GM18520 (cell line): ENCODE measurements at regions not wholly inside any gene's neighbourhood (a gene's known extent, or its start where the extent isn't known, plus 50 kb on each side); places are given as distances from the start of the nearest gene placed in this dataset.
"Not testable (repeated sequence)": the region's sequence is repeated elsewhere in the genome, so short reads cannot be mapped to it uniquely, and the experiment has no call there.

Experiments
- ATAC-seq: cut with Tn5 transposase; IDR thresholded peaks from one replicate; pipeline ENCODE4 v1.9.1; 2021; ENCODE audit not compliant: unreplicated experiment

DNA sequence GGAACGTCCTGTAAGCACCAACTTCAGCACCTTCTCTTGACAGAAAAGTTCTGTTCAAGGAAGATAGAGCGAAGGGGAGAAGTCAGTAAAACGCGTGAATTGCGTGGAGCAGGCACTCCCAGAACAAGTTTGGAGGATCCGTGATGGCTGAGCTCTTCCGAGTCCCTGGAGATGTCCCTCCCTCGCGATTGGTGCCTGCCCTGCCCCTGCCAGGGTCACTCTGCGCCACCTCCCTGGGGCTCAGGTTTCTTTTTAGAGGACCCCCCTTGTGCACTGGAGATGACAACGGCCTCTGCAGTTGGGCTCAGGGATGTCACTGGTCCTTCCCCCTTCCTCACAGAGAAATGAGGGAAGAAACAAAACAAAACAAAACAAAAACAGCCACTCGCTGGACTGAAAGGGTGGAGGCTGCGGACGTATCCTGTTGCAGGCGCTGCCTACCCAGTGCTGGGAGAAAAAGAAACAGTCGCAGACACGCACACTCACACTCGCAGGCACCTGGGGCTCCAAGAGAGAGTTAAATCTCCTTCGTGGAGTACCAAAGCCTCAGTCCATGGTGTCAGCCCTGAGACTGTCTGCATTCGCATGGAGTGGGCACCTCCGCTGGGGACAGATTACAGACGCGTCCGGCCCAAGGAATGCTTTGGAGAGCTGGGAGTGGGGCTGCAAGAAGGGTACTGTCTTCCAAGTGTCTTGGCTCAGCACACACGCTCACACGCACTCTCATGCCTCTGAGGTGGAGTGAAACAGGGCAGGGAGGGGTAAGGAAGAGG is 512.7 kb downstream of the SLCO4C1 start:
- no peak for ATAC-seq

DNA sequence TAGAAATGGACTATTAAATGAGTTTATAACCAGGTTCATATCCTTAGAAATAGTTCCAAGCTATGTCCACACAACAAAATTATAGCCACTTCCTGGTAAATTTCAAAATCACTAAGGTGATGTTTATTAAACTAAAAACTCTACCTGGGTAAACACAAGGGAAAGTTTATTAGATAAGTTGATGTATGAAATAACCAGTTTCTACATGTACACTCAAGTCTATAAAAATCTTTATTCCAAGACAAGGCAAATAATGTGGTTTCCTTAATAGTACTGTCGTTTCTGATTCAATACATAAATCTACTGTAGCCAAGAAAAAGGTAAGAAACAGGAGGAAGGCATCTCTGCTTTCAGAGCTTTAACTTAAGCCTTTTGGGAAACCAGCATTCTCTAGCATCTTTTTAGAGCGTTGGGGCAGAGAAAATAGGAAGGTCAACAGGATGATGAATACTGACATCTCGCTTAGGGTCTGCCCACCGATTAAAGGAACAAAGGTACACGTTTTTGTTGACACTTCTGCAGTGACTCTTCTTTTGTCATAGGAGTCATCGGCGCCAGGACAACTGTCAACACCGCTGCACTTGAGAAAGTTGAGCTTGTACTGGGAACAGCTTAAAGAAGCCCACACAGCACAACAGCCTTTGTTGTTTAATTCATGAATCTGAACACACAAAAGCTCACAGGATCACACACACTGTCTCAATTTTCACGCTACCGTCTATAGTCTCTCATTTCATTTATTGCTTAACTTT is 513.6 kb downstream of the SLCO4C1 start:
- no peak for ATAC-seq

DNA sequence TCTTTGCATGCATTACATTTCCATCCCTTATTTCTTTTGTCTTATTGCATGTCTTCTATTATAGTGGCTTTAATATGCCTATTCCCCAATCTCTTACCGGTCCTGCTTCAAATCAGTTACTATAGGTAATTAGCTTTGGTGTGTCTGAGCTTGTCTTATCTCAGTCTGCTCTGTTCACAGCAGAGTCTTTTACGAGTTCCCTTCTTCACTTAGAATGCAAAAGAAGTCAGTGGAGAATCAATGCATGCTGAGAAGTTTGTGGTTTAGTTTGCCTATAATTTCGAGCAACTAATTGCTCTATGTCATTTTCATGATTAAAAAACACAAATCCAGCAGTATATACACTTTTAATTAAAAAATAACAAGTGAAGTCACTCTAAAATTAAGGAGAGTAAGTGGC is 545.0 kb downstream of the SLCO4C1 start:
- ATAC-seq = no peak

DNA sequence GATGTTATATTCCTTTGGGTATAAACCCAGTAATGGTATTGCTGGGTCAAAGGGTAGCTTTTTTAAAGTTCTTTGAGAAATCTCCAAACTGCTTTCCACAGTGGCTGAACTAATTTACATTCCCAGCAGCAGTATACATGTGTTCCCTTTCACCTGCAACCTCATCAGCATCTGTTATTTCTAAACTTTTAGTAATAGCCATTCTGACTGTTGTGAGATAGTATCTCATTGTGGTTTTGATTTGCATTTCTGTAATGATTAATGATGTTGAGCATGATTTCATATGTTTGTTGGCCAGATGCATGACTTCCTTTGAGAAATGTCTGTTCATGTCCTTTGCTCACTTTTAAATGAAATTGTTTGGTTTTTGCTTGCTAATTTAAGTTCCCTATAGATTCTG is 553.1 kb downstream of the SLCO4C1 start:
- ATAC-seq = peak; percentile 45

GRCh38 chr5:101728933-101729332 is 567.2 kb downstream of the SLCO4C1 start:
- no peak for ATAC-seq

DNA sequence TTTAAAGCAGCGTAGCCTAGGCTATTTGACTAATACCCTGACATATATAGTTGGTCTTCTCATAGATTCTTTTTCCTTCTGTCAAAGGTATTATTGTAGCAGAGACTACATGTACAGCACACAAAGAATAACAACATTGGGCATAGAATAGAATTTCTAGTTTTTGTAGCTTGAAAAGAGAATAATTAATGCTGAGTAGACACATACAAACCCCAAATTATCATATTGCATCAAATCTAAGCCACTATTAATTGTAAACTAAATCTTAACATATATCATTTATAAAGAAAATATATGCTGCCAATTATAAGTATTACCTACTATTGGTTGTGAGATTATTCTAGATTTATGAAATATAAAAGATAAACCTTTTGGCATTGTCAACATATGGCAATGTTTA is 574.5 kb downstream of the SLCO4C1 start:
- ATAC-seq = no peak

- no peak for ATAC-seq
These were observed 576.1 kb downstream of the SLCO4C1 start for GRCh38 chr5:101720033-101720432.

- ATAC-seq = no peak
These were observed 578.4 kb downstream of the SLCO4C1 start for GRCh38 chr5:101717721-101718120.

DNA sequence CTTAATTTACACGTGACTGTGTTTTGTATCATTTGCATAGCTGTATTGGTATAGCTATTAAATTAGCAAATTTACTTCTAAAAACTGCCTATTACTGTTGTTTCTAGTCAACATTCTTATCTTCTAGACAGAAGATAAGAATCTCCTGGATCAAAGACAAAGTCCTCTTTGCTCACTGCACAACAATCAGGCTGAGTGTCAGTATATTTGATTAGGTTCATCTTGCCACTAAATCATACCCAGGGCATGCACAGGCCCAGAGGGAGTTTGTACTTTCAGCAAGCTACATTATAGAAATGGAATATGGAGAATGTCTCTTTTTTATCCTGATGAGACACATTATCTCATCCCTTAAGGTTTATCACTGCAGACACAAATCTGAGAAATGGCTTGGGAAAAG is 579.1 kb downstream of the SLCO4C1 start:
- no peak for ATAC-seq

- not testable (repeated sequence) for ATAC-seq
These were observed 580.3 kb downstream of the SLCO4C1 start for GRCh38 chr5:101715790-101716189.

GRCh38 chr5:101689306-101689705 is 606.8 kb downstream of the SLCO4C1 start:
- no peak for ATAC-seq

DNA sequence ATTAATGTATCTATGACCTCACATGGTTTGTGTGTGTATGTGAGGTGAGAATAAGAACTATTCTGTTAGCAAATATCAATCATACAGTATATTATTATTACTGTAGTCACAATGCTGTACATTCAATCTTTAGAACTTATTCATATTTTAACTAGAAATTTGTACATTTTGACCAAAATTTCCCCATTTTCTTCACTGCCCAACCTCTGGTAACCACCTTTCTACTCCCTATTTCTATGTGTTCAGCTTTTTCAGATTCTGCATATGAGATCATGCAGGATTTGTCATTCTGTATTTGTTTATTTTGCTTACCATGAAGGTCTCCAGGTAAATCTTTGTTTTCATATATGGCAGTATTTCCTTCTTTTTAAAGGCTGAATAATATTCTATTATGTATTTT is 607.9 kb downstream of the SLCO4C1 start:
- no peak for ATAC-seq

GRCh38 chr5:101687349-101687985 is 608.6 kb downstream of the SLCO4C1 start:
- no peak for ATAC-seq

- ATAC-seq = no peak
These were observed 609.4 kb downstream of the SLCO4C1 start for GRCh38 chr5:101686536-101687157.

- no peak for ATAC-seq
These were observed 616.3 kb downstream of the SLCO4C1 start for GRCh38 chr5:101679816-101680215.

GRCh38 chr5:101678481-101679193 is 617.4 kb downstream of the SLCO4C1 start:
- no peak for ATAC-seq

- ATAC-seq = no peak
These were observed 618.1 kb downstream of the SLCO4C1 start for GRCh38 chr5:101677961-101678360.

GRCh38 chr5:101676646-101677045 is 619.4 kb downstream of the SLCO4C1 start:
- ATAC-seq = no peak

DNA sequence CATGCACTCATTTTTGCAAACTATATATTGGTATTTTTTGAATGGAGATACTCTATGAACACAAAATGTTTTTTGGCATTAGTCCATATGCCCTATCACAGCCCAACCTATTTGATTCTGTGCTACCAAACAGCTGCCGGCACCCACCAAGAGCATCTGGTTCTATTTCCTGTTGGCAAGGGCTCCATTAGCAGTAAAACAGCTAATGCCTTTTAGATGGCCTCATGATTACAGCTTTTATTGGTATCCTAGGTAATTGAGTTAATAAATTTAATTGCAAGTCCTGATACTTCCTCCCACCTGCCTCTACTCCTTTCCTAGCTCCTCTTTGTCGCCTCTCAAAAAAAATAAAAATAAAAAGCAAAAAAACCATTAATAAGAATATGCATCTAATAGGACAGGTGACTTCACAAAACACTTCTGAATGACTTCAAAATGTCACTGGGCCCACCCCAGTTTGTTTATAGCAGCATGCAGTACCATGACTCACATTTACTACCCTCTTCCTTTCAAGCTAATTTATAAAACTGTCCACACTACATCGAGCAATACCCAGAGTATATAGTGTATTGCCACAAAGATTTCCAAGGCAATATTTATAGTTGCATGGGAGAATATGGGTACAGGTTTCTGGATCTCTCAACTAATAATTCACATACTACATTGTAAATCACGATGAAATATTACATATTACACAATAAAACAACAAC is 620.4 kb downstream of the SLCO4C1 start:
- ATAC-seq = no peak

- no peak for ATAC-seq
These were observed 623.0 kb downstream of the SLCO4C1 start for GRCh38 chr5:101673120-101673519.
